GM12891 (cell line): ENCODE measurements at regions not wholly inside any gene's neighbourhood (a gene's known extent, or its start where the extent isn't known, plus 50 kb on each side); places are given as distances from the start of the nearest gene placed in this dataset.

ENCODE experiments used
- POLR2A ChIP-seq: IDR thresholded peaks from 2 replicates; pipeline ENCODE4 v1.6.1; 2011; ENCODE audit warnings: low read depth, low read length, control low read depth
- POLR2AphosphoS5 ChIP-seq: IDR thresholded peaks from 2 replicates; pipeline ENCODE4 v1.6.1; 2011; ENCODE audit warnings: low read depth, low read length, control low read depth
- TAF1 ChIP-seq: IDR thresholded peaks from 2 replicates; pipeline ENCODE4 v1.6.1; 2011; ENCODE audit warnings: low read depth, low read length, control low read depth

DNA sequence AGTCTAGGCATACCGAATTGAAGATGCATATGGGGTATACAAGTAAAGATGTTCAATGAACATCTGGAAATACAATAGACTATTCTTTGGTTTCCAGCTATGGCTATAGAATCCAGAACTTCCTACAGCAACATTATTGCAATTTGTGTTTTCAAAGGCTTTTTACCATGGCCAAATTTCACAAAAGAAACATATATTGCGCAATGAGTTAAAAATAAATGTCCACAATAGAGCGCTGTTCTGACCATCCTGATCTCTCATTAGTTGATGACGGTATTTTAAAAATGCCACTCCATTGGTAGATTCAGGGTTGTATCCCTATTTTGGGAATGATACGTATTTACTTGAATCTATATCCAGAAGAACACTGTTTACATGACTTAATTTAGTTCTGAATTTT, 139.2 kb downstream of the LINC00632 start:
- TF ChIP-seq POLR2A (no peak), TAF1 (no peak), POLR2AphosphoS5 (no peak)
